OCI-LY3 (cell line): ENCODE measurements at regions not wholly inside any gene's neighbourhood (a gene's known extent, or its start where the extent isn't known, plus 50 kb on each side); places are given as distances from the start of the nearest gene placed in this dataset.

Source experiments
- CTCF ChIP-seq: fragments of 200-600, 300-600 bp; sonication (generic); IDR thresholded peaks from 2 replicates; pipeline ENCODE4 v1.5.1; 2014; ENCODE audit warnings: antibody characterized with exemption, low read length, low read depth
- EZH2phosphoT487 ChIP-seq: fragments of 200-600 bp; shearing (Covaris generic); IDR thresholded peaks from 2 replicates; pipeline ENCODE4 v1.6.1; 2018; ENCODE audit warnings: antibody characterized with exemption, mixed run types, low read depth

GRCh38 chr21:18677632-18678031 is 274.0 kb upstream of the TMPRSS15 start:
- TF ChIP-seq CTCF (no peak), EZH2phosphoT487 (no peak)
